H1 (cell line): ENCODE measurements at regions not wholly inside any gene's neighbourhood (a gene's known extent, or its start where the extent isn't known, plus 50 kb on each side); places are given as distances from the start of the nearest gene placed in this dataset.

Experiments used
- GABPA ChIP-seq: IDR thresholded peaks from 2 replicates; pipeline ENCODE4 v1.6.1; 2011; ENCODE audit warnings: mild to moderate bottlenecking, low read length, moderate library complexity, borderline replicate concordance; ENCODE audit not compliant: insufficient read depth
- POLR2A ChIP-seq, 2 experiments: IDR thresholded peaks; 1 replicate in 1 of 2; 2 replicates in 1 of 2; pipeline ENCODE4 v1.6.1; 2011; ENCODE audit warnings: low read depth in 2 of 2, low read length in 2 of 2, mild to moderate bottlenecking in 2 of 2; ENCODE audit errors: control extremely low read depth in 1 of 2
- RFX5 ChIP-seq: IDR thresholded peaks from 2 replicates; pipeline ENCODE4 v1.6.1; 2011; ENCODE audit warnings: low read depth, low read length, improper control_type of control experiment, borderline replicate concordance
- TF ChIP-seq, protein P1 (sequence below): fragments of 300-600 bp; sonication (generic); IDR thresholded peaks from 2 replicates; pipeline ENCODE4 v1.7.1; 2012; ENCODE audit warnings: low read length, moderate library complexity, mild to moderate bottlenecking, inconsistent platforms; ENCODE audit not compliant: insufficient replicate concordance

DNA sequence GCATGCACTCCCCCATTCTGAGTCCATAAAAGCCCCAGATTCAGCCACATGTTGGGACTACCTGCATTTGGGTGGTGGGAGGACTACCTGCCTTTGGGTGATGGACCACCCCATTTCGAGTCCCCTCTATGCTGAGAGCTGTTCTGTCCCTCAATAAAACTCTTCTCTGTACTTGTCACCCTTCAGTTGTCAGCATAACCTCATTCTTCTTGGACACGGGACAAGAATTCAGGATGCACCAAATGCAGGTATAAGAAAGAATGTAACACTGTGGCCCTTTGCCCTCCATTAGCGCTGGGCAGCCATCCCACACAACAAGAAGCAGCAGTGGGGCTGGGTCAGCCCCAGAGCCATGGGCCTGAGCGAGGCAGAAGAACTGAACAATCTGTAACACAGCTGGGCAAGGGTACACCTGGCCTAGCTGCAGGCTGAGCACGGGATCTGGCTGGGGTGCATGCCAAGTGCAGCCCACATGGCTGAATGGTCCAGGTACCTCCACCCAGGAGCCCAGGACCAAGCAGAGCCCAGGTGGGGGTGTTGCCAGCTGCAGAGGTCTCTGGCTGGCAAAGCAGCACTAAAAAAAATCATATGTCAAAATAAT is 1344.3 kb upstream of the LRRTM3 start (continued):
- TF ChIP-seq, protein P1, sequence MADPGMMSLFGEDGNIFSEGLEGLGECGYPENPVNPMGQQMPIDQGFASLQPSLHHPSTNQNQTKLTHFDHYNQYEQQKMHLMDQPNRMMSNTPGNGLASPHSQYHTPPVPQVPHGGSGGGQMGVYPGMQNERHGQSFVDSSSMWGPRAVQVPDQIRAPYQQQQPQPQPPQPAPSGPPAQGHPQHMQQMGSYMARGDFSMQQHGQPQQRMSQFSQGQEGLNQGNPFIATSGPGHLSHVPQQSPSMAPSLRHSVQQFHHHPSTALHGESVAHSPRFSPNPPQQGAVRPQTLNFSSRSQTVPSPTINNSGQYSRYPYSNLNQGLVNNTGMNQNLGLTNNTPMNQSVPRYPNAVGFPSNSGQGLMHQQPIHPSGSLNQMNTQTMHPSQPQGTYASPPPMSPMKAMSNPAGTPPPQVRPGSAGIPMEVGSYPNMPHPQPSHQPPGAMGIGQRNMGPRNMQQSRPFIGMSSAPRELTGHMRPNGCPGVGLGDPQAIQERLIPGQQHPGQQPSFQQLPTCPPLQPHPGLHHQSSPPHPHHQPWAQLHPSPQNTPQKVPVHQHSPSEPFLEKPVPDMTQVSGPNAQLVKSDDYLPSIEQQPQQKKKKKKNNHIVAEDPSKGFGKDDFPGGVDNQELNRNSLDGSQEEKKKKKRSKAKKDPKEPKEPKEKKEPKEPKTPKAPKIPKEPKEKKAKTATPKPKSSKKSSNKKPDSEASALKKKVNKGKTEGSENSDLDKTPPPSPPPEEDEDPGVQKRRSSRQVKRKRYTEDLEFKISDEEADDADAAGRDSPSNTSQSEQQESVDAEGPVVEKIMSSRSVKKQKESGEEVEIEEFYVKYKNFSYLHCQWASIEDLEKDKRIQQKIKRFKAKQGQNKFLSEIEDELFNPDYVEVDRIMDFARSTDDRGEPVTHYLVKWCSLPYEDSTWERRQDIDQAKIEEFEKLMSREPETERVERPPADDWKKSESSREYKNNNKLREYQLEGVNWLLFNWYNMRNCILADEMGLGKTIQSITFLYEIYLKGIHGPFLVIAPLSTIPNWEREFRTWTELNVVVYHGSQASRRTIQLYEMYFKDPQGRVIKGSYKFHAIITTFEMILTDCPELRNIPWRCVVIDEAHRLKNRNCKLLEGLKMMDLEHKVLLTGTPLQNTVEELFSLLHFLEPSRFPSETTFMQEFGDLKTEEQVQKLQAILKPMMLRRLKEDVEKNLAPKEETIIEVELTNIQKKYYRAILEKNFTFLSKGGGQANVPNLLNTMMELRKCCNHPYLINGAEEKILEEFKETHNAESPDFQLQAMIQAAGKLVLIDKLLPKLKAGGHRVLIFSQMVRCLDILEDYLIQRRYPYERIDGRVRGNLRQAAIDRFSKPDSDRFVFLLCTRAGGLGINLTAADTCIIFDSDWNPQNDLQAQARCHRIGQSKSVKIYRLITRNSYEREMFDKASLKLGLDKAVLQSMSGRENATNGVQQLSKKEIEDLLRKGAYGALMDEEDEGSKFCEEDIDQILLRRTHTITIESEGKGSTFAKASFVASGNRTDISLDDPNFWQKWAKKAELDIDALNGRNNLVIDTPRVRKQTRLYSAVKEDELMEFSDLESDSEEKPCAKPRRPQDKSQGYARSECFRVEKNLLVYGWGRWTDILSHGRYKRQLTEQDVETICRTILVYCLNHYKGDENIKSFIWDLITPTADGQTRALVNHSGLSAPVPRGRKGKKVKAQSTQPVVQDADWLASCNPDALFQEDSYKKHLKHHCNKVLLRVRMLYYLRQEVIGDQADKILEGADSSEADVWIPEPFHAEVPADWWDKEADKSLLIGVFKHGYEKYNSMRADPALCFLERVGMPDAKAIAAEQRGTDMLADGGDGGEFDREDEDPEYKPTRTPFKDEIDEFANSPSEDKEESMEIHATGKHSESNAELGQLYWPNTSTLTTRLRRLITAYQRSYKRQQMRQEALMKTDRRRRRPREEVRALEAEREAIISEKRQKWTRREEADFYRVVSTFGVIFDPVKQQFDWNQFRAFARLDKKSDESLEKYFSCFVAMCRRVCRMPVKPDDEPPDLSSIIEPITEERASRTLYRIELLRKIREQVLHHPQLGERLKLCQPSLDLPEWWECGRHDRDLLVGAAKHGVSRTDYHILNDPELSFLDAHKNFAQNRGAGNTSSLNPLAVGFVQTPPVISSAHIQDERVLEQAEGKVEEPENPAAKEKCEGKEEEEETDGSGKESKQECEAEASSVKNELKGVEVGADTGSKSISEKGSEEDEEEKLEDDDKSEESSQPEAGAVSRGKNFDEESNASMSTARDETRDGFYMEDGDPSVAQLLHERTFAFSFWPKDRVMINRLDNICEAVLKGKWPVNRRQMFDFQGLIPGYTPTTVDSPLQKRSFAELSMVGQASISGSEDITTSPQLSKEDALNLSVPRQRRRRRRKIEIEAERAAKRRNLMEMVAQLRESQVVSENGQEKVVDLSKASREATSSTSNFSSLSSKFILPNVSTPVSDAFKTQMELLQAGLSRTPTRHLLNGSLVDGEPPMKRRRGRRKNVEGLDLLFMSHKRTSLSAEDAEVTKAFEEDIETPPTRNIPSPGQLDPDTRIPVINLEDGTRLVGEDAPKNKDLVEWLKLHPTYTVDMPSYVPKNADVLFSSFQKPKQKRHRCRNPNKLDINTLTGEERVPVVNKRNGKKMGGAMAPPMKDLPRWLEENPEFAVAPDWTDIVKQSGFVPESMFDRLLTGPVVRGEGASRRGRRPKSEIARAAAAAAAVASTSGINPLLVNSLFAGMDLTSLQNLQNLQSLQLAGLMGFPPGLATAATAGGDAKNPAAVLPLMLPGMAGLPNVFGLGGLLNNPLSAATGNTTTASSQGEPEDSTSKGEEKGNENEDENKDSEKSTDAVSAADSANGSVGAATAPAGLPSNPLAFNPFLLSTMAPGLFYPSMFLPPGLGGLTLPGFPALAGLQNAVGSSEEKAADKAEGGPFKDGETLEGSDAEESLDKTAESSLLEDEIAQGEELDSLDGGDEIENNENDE = no peak
- TF ChIP-seq GABPA (no peak), POLR2A (IDR thresholded peaks at IDR 0.05; ENCODE audit: control extremely low read depth in 1 of 2, low read depth in 2 of 2, low read length in 2 of 2) (no peak), RFX5 (no peak)
